ENCODE measurements at regions not wholly inside any gene's neighbourhood (a gene's known extent, or its start where the extent isn't known, plus 50 kb on each side); places are given as distances from the start of the nearest gene placed in this dataset.
"Not testable (repeated sequence)": the region's sequence is repeated elsewhere in the genome, so short reads cannot be mapped to it uniquely, and the experiment has no call there.

DNA sequence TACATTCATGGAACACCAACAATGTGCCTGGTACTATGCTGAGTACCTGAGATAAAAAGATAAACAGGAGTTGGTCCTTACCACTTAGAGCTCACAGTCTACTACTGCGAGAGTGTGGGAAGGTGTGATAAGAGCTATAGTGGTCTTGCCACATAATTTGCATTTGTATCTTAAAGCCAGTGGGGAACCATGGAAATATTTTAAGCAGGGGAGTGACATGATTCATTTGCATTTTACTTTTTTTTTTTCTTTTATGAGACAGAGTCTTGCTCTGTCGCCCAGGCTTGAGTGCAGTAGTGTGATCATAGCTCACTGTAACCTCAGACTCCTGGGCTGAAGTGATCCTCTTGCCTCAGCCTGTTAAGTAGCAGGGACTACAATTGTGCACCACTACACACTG lies 53.6 kb downstream of the SRGAP2 start:
- H3K36me3 ChIP-seq (ENCODE audit: control insufficient read depth in 2 of 2, insufficient read depth in 2 of 2, low read length in 2 of 2); H3K27me3 ChIP-seq (ENCODE audit: control insufficient read depth in 1 of 2, insufficient read depth in 2 of 2, low read length in 2 of 2); H3K4me3 ChIP-seq (ENCODE audit: low read length in 2 of 2); H3K27ac ChIP-seq (ENCODE audit: low read length); H3K9ac ChIP-seq (ENCODE audit: low read length in 2 of 2); H3K9me3 ChIP-seq (ENCODE audit: control insufficient read depth in 2 of 2, low read length in 2 of 2); H3K4me1 ChIP-seq (ENCODE audit: control insufficient read depth, insufficient read depth, low read length): not testable (repeated sequence)

DNA sequence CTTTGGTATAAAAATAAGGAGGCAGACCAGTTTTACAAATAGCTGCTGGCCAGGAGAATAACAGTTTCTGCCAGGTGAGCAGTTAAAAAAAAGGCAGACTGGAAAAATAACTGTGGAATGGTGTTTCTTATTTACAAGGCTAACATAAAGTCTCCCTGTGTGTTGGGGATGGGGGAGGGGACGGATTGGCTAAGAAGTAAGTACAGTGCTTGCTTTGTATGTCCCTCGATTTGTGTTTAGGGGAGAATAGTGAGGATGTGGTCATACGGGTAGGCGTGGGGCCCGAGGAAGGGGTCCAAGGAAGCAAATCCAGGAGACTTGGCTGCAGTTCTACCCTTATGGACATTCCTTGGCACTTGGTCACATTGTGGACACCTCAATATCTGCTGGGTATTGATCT lies 58.1 kb downstream of the SRGAP2 start:
- not testable (repeated sequence) for H3K9ac ChIP-seq (ENCODE audit: low read length in 2 of 2); H3K4me3 ChIP-seq (ENCODE audit: low read length in 2 of 2); H3K27me3 ChIP-seq (ENCODE audit: control insufficient read depth in 1 of 2, insufficient read depth in 2 of 2, low read length in 2 of 2); H3K27ac ChIP-seq (ENCODE audit: low read length); H3K4me1 ChIP-seq (ENCODE audit: control insufficient read depth, insufficient read depth, low read length); H3K36me3 ChIP-seq (ENCODE audit: control insufficient read depth in 2 of 2, insufficient read depth in 2 of 2, low read length in 2 of 2); H3K9me3 ChIP-seq (ENCODE audit: control insufficient read depth in 2 of 2, low read length in 2 of 2)

DNA sequence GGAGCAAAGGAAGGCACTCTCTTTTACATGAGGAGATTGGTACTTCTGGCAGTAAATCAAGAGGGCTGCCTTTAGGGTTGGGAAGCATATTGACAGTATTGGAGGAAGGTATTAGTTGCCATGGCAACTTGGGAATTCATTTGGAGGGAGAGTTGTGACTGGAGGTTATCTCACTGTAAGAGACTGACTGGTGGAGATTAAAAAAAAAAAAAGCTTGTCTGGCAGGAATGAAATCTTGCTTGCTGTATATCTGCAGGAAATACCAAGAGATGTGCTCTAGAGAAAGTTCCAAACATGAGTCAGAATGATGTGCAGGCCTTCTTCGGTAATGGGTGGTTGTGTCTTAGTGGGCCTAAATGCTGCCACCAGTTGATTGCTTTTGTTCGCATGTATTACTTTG lies 59.1 kb downstream of the SRGAP2 start:
- H3K4me1 ChIP-seq (ENCODE audit: control insufficient read depth, insufficient read depth, low read length); H3K4me3 ChIP-seq (ENCODE audit: low read length in 2 of 2); H3K27ac ChIP-seq (ENCODE audit: low read length); H3K9ac ChIP-seq (ENCODE audit: low read length in 2 of 2); H3K27me3 ChIP-seq (ENCODE audit: control insufficient read depth in 1 of 2, insufficient read depth in 2 of 2, low read length in 2 of 2); H3K9me3 ChIP-seq (ENCODE audit: control insufficient read depth in 2 of 2, low read length in 2 of 2); H3K36me3 ChIP-seq (ENCODE audit: control insufficient read depth in 2 of 2, insufficient read depth in 2 of 2, low read length in 2 of 2): not testable (repeated sequence)

DNA sequence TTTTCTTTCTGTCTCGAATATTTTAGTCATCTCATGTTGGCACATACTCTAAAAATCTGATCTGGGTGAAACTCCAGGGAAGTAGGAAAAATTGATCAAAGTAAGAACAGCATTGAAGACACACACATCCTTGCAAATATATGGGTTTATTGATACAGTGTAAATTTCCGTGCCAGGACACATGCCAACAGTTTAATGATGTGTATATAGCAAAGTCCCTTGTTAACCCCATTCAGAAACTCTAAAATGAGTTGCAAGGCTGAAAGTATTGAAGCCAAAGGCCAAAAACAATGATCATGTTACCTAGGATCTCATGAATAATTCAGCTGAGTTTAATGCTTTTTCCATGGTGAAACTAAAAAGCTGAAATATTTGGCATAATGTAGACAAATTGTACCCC lies 61.6 kb downstream of the SRGAP2 start:
- H3K27ac ChIP-seq (ENCODE audit: low read length); H3K9ac ChIP-seq (ENCODE audit: low read length in 2 of 2); H3K4me3 ChIP-seq (ENCODE audit: low read length in 2 of 2); H3K27me3 ChIP-seq (ENCODE audit: control insufficient read depth in 1 of 2, insufficient read depth in 2 of 2, low read length in 2 of 2); H3K4me1 ChIP-seq (ENCODE audit: control insufficient read depth, insufficient read depth, low read length); H3K36me3 ChIP-seq (ENCODE audit: control insufficient read depth in 2 of 2, insufficient read depth in 2 of 2, low read length in 2 of 2); H3K9me3 ChIP-seq (ENCODE audit: control insufficient read depth in 2 of 2, low read length in 2 of 2): not testable (repeated sequence)

DNA sequence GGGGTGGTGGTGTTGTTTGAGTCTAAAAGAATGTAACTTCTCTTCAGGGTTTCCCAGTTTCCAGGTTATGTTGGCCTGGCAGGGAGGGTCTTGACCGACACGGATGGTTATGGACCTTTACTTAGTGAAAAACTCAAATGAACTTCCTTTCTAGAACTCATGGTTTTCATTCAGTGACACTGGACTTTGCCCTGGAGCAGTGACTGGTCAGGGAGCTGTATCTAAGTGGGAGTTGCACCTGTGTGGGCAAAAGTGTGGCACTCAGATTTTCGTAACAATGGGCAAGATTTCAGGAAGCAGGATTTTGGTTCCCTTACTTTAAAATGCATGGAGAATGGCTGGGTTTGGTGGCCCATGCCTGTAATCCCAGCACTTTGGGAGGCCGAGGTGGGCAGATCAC lies 67.8 kb downstream of the SRGAP2 start:
- H3K9ac ChIP-seq (ENCODE audit: low read length in 2 of 2); H3K9me3 ChIP-seq (ENCODE audit: control insufficient read depth in 2 of 2, low read length in 2 of 2); H3K36me3 ChIP-seq (ENCODE audit: control insufficient read depth in 2 of 2, insufficient read depth in 2 of 2, low read length in 2 of 2); H3K27me3 ChIP-seq (ENCODE audit: control insufficient read depth in 1 of 2, insufficient read depth in 2 of 2, low read length in 2 of 2); H3K27ac ChIP-seq (ENCODE audit: low read length); H3K4me1 ChIP-seq (ENCODE audit: control insufficient read depth, insufficient read depth, low read length); H3K4me3 ChIP-seq (ENCODE audit: low read length in 2 of 2): not testable (repeated sequence)

DNA sequence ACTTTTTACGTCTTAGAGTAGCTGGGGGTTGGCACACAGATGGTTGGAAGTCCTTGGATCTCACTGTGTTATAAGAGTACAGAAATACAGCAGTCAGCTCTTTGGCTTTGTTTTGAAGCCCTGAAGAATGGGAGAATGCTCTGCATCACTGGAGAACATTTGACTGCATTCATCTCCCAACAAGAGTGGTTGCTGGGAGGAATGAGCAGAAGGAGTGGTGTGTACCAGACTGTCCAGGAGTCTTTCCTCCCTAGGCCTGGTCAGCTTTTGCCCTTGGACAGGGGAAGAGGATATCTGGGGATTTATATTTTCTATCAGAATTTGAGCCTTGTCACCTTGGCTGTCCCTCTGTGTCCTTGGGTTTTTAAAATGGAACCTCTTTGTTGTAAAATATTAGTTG lies 69.8 kb downstream of the SRGAP2 start:
- not testable (repeated sequence) for H3K9me3 ChIP-seq (ENCODE audit: control insufficient read depth in 2 of 2, low read length in 2 of 2); H3K27me3 ChIP-seq (ENCODE audit: control insufficient read depth in 1 of 2, insufficient read depth in 2 of 2, low read length in 2 of 2); H3K9ac ChIP-seq (ENCODE audit: low read length in 2 of 2); H3K4me3 ChIP-seq (ENCODE audit: low read length in 2 of 2); H3K4me1 ChIP-seq (ENCODE audit: control insufficient read depth, insufficient read depth, low read length); H3K36me3 ChIP-seq (ENCODE audit: control insufficient read depth in 2 of 2, insufficient read depth in 2 of 2, low read length in 2 of 2); H3K27ac ChIP-seq (ENCODE audit: low read length)

DNA sequence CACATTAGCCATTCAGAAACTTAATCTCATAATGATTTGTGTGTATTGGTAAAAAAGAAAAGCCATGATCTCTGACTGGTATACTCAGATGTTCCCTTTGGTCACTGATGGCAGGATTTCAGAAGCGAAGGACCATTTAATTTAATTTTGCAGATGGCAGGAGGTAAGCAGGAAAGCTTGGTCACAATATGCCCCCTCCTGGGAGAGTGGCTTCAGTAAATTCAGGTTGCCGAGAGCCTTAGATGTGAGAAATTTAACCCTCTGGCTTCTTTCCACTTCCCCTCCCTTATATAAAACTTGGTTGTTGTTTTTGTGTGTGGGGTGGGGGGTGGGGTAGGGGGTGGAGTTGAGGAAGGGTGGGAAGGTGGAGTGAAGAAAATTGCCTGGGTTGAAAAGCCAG lies 72.8 kb downstream of the SRGAP2 start:
- H3K27ac ChIP-seq (ENCODE audit: low read length); H3K9ac ChIP-seq (ENCODE audit: low read length in 2 of 2); H3K9me3 ChIP-seq (ENCODE audit: control insufficient read depth in 2 of 2, low read length in 2 of 2); H3K27me3 ChIP-seq (ENCODE audit: control insufficient read depth in 1 of 2, insufficient read depth in 2 of 2, low read length in 2 of 2); H3K4me1 ChIP-seq (ENCODE audit: control insufficient read depth, insufficient read depth, low read length); H3K4me3 ChIP-seq (ENCODE audit: low read length in 2 of 2); H3K36me3 ChIP-seq (ENCODE audit: control insufficient read depth in 2 of 2, insufficient read depth in 2 of 2, low read length in 2 of 2): not testable (repeated sequence)

DNA sequence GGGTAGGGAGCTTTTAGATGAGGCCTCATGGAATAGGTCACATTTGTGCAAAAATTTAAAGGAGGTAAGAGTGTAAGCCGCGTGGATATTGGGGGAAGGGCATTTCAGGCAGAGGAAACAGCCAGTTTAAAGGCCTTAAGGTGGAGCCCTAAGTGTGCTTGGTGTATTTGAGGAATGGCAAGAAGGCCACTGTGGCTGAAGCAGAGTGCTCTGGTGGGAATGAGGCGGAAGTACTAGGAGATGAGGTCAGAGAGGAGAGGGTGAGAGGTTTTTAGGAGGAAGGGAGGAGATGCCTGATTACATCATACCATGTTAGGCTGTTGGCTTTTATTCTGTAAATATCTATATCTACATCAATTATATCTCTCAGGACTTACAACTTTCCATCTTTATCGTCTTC lies 75.3 kb downstream of the SRGAP2 start:
- H3K27ac ChIP-seq (ENCODE audit: low read length); H3K9ac ChIP-seq (ENCODE audit: low read length in 2 of 2); H3K27me3 ChIP-seq (ENCODE audit: control insufficient read depth in 1 of 2, insufficient read depth in 2 of 2, low read length in 2 of 2); H3K9me3 ChIP-seq (ENCODE audit: control insufficient read depth in 2 of 2, low read length in 2 of 2); H3K4me3 ChIP-seq (ENCODE audit: low read length in 2 of 2); H3K4me1 ChIP-seq (ENCODE audit: control insufficient read depth, insufficient read depth, low read length); H3K36me3 ChIP-seq (ENCODE audit: control insufficient read depth in 2 of 2, insufficient read depth in 2 of 2, low read length in 2 of 2): not testable (repeated sequence)

DNA sequence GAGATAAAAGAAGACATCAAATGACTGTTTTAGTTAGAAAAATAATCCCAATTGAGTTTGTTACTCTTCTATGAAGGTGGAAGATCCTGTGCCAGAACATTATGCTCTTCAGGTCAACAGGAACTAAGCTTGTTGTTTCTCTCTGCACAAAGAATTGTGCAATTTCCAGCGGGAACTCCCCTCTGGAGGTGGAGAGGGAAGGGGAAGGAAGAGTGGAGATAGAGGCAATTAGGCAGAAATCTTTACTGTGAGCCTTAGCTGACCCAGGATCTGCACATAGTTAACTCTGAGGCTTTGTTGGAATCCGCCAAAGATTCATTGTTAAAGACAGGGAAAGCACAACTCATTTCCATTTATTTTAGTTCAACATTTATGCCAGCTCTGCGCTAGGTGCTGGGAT lies 77.3 kb downstream of the SRGAP2 start:
- H3K4me1 ChIP-seq (ENCODE audit: control insufficient read depth, insufficient read depth, low read length); H3K36me3 ChIP-seq (ENCODE audit: control insufficient read depth in 2 of 2, insufficient read depth in 2 of 2, low read length in 2 of 2); H3K9me3 ChIP-seq (ENCODE audit: control insufficient read depth in 2 of 2, low read length in 2 of 2); H3K27ac ChIP-seq (ENCODE audit: low read length); H3K9ac ChIP-seq (ENCODE audit: low read length in 2 of 2); H3K4me3 ChIP-seq (ENCODE audit: low read length in 2 of 2); H3K27me3 ChIP-seq (ENCODE audit: control insufficient read depth in 1 of 2, insufficient read depth in 2 of 2, low read length in 2 of 2): not testable (repeated sequence)

DNA sequence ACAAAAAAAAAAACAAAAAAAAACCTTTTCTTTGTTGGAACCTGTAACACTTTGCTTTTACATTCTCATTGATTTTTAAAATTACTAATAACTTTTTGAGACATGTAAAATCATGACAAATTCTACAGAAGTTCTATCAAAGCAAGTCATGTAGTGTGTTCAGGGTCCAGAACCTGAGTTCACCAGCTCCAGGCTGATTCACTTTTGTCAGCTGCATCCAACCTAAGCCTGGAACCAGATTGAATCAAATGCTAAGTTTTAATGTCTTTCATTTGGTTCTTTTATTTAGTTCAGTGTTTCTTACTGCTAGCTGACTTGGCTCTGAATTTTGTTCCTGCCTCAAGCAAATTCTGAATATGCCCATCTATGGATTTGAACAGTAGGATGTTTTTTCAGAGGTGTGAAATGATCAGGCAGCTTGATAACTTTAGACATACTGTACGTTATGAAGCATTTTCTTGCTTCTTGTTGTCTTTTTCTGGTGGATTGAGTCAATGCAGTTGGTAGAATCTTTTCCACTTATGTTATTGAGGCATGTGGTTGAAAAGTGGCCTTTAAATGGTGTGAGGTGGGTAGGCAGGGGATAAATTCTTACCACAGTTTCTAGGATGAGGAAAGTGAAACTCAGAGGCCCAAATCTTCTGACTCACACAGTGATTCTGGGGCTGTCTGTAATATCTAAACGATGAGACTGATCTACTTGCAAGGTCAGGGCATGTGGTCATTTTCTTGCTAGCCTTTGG lies 78.7 kb downstream of the SRGAP2 start:
- H3K4me1 ChIP-seq (ENCODE audit: control insufficient read depth, insufficient read depth, low read length); H3K36me3 ChIP-seq (ENCODE audit: control insufficient read depth in 2 of 2, insufficient read depth in 2 of 2, low read length in 2 of 2); H3K9ac ChIP-seq (ENCODE audit: low read length in 2 of 2): not testable (repeated sequence)

DNA sequence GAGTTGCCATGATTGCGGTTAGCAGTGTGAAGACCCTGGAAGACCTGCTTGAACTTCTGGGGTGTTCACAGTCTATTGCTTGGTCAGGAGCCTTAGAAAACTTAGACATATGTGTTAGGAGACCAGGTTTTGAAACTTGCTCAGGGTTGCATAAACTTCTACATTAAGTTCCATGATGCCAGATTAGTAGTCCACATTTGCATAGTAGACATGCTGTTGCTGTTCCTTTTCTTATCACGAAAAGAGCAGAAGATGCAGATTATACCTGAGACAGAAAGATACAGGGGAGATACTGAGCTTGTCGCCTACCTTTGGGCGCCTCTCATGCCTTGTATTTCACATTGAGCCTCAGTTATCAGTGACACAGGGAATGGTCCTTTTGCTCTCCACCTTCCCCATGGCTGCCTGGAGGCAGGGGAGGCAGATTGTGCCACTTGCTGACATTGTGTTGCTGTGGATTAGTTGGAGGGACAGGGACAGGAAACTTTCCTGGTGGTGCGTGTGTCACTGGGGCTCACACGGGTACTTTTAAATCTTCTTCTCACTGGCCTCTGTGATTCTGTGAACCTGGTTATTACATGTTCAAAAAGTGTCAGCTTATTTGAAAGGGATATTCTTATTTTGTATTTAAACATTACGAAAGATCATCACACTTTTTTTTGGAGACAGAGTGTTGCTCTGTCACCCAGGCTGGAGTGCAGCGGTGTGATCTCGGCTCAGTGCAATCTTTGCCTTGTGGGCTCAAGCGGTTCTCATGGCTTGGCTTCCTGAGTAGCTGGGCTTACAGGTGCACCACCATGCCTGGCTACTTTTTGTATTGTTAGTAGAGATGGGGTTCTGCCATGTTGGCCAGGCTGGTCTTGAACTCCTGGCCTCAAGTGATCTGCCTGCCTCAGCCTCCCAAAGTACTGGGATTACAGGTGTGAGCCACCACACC lies 82.0 kb downstream of the SRGAP2 start:
- not testable (repeated sequence) for H3K9ac ChIP-seq (ENCODE audit: low read length in 2 of 2); H3K36me3 ChIP-seq (ENCODE audit: control insufficient read depth in 2 of 2, insufficient read depth in 2 of 2, low read length in 2 of 2); H3K27ac ChIP-seq (ENCODE audit: low read length); H3K4me3 ChIP-seq (ENCODE audit: low read length in 2 of 2); H3K27me3 ChIP-seq (ENCODE audit: control insufficient read depth in 1 of 2, insufficient read depth in 2 of 2, low read length in 2 of 2); H3K9me3 ChIP-seq (ENCODE audit: control insufficient read depth in 2 of 2, low read length in 2 of 2); H3K4me1 ChIP-seq (ENCODE audit: control insufficient read depth, insufficient read depth, low read length)

More for the DNA sequence above, 78.7 kb downstream of the SRGAP2 start:
- H3K4me3 ChIP-seq (ENCODE audit: low read length in 2 of 2); H3K27me3 ChIP-seq (ENCODE audit: control insufficient read depth in 1 of 2, insufficient read depth in 2 of 2, low read length in 2 of 2); H3K27ac ChIP-seq (ENCODE audit: low read length); H3K9me3 ChIP-seq (ENCODE audit: control insufficient read depth in 2 of 2, low read length in 2 of 2): not testable (repeated sequence)

Data from stomach smooth muscle (tissue), 2 donors.